GM21515 (cell line): ENCODE measurements at regions not wholly inside any gene's neighbourhood (a gene's known extent, or its start where the extent isn't known, plus 50 kb on each side); places are given as distances from the start of the nearest gene placed in this dataset.
A peak's percentile ranks its signal among the peaks of the same experiment; 100 is the strongest.

ENCODE experiments used
- ATAC-seq: cut with Tn5 transposase; IDR thresholded peaks from one replicate; pipeline ENCODE4 v1.9.1; 2021; ENCODE audit not compliant: unreplicated experiment

DNA sequence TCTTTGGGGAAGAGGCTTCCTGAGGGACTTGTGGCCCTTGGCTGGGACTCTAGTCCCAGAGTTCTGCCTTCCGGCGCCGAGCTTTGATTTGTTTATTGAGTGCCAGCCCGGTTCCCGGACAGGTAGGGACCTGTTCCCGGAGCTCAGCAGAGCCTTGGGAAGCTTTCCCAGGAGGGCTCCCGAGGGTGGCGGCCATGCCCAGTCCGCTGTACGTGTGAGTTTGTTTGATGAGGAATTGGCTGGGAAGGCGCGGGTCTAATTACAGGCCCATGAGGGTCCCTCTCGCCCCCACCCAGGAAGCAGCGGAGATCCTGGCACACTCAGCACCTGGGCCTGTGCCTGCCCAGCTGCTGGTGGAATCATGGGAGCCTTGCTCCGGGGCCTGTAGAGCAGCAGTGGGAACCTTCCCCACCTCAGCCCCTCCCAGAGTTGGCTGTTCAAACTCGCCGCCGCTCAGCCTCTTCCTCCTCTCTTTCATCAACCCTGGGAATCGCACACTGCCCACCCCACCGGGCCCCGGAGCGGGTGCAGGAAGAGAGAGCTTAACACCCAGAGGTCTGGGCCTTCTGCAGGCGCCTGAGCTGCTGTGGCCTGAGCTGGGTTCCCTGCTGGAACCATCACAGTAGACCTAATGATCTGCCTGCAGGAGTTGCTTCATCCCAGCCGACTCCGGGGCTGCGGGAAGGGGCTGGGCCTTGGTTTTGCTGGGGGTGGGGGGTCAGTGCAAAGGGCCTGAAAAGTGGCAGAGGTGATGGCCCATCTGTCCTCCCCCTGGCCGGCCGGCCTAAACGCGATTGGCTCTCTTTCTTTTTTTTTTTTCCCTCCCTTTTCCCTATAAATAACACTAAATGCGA is 313.7 kb downstream of the SEC14L1 start:
- no peak for ATAC-seq

DNA sequence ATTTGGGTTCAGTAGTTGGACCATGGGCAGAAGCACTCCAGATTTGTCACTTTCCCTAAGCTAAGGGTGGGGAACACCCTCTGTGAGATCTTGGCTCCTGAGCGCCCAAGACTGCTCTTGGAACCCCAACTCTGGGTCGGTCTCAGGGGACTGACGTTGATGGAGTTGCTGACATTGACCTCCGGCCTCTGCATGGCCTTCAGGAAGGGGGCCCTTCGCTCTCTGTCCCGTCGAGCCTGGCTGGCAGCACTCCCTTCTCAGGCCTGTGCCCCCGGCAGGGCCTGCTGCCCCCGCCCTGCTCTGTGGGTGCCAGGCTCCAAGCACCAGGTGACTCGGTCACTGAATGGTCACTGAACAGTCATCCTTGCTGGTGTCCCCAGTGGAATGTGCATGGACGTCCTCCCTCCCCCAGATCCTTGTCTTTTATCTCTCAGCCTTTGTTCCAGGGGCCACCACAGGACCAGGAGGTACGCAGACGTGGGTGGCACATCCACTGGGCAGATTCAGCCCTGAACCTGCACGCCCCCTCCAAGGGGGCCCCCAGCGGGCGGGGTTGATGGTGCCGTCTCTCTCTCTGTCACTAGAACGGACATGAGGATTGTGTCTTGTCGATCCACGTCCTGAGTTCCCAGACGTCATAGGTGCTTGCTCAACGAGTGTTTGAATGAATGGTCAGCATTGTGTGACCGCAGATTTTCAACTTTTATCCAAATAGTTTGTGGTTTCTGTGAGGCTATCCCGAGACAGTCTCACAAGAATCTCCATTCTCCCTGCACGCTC is 314.5 kb downstream of the SEC14L1 start:
- ATAC-seq: no peak

DNA sequence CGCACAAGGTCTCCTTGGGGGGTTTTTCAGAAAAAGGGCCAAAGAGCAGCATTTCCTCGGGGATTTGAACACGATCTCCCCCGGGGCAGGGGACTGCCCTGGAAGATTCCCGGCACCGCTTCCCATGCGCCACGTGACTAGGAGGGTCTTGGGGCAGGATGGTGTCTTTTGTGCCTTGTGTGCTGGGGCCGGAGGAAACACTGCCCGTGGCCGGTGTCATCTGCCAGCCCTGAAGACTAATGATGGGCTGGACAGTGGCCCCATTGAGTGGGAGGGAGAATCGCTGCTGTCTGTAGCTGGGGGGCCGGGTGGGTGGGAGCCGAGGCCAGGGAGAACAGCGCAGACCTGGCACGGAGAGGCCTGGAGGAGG is 315.1 kb downstream of the SEC14L1 start:
- ATAC-seq: no peak

DNA sequence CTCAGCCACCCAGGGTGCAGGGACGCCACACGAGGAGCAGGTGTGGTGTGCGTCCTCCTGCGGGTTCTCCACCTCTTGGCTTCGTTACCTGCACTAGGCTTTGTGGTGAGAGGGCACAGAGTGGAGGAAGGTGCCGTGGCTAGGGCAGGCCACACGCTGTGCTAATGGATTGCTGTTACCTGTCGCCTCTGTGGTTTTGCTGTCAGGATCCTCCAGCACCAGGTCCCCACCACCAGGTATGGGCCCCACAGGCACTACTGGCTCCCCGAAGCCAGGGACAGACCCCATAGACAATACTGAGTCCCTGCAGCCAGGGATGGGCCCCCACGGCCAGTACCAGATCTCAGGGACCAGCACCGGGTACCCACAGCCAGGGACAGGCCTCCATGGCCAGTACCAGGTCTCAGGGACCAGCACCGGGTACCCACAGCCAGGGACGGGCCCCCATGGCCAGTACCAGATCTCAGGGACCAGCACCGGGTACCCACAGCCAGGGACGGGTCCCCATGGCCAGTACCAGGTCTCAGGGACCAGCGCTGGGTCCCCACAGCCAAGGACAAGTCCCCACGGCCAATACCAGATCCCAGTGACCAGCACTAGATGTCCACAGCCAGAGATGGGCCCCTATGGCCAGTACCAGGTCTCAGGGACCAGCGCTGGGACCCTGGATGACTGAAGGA is 315.6 kb downstream of the SEC14L1 start:
- no peak for ATAC-seq

DNA sequence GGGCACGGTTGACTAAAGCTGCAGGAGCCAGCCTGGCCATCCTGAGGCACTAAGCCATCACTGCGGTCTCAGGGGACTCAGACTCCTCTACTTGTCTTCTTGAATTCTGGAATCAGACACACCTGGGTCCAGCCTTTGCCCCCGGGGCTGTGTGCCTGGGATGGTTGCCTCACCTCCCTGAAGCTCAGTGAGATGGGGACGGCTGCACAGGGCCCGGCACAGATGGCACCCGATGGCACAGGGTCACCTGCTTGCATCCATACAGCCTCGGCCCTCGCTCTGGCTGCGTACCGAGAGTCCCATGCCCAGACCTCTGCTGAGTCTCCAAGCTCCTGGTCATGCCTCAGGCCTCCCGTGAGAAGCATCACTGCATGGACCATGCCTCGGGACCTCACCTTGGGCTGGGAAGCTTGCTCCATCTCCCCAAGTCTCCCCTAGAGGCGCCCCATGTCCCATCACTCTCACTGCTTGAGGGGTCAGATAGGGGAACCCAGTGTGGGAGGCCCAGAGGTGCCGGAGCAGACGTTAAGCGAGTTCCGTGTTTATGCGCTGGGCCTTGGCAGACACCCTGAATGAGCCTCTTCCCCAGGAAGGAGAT is 316.3 kb downstream of the SEC14L1 start:
- no peak for ATAC-seq

DNA sequence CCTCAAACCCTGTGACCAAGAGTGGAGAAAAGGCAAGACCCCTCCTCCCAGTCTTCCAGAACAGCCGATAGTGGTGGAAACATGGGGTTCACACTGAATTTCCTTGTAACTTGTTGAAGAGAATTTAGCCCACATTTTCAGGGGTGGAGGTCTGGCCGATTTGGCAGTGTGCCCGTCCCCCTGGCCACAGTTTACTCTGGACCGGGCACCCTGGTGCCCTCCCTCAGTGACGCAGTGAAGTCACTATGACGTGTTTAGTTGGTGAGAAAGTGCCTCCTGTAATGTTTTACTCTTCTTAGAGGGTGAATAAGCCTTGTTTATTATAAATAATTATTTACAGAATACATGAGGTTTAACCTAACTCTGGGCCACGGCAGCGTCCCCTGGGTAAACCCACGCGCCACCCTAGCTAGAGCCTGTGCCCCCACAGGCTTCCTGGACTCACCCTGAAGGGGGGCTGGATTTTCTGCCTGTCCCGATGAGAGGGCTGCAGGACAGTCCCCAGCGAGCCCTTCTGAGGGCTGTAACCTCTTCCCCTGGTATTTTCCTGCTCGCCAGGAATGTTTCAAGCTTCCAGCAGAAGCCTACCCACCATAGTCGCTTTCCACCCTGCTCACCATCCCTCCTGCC is 316.9 kb downstream of the SEC14L1 start:
- ATAC-seq: no peak

DNA sequence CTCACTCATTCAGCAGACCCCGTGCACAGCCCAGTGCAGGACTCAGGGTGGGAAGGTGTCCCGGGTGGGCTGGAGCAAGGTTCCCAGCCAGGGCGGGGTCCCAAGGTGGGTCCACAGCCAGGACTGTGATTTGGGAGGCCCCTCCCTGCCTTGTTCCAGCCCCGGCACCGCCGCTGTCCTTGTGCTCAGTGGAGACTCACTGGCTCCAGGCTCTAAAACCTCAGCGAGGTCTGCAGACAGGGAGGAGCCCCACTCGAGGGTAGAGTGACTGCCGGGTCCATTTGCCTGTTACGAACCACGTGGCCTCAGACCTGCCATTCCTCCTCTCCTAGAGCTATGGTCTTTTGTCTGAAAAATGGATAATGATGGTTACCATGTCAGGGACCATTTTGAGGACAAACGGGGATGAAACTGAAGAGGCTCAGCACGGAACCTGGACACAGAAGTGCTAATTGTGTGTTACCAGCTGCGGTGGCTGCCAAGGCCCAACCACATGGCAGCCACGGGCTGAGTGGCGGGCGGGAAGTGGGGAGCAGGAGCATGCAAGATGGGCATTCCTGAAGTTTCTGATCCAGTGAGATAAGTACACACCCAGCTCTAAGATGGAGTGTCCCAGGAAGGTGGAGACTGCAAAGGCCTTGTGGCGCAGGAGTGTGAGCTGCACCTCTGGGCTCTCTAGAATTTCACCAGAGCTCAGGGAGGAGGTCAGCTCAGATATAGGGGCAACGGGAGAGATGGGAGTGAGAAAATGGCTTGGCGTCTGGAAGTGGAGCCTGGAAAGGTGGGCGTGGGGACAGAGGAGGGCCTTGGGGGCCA is 317.6 kb downstream of the SEC14L1 start:
- no peak for ATAC-seq

DNA sequence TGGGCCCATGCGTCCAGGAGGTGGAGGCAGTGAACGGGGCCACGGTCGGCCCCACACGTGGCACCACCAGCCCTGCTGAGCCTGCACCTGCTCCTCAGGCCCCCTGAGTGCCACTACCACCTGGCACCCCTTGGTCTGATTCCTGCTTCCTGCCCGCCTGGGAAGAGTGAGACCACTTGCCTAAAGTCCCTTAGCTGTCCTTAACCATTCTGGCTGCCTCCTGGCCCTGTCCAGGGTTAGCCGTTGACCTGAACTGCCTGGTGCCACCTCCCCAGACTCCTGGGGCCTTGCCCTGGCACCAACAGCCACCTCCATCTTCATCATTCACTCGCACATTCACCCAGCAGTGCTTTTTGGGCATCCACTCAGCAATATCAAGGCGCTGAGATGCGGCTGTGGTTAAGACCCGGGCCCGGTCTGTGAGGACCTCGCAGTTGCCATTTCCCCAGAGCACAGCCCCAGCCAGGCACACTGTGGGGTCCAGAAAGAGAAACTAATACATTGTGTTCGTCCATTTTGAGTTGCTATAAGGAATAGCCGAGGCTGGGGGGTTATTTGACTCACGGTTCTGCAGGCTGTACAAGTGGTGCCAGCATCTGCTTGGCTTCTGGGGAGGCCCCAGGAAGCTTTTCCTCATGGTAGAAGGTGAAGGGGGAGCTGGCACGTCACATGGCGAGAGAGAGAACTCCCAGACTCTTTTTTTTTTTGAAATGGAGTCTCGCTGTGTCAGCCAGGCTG is 318.4 kb downstream of the SEC14L1 start:
- ATAC-seq: no peak

DNA sequence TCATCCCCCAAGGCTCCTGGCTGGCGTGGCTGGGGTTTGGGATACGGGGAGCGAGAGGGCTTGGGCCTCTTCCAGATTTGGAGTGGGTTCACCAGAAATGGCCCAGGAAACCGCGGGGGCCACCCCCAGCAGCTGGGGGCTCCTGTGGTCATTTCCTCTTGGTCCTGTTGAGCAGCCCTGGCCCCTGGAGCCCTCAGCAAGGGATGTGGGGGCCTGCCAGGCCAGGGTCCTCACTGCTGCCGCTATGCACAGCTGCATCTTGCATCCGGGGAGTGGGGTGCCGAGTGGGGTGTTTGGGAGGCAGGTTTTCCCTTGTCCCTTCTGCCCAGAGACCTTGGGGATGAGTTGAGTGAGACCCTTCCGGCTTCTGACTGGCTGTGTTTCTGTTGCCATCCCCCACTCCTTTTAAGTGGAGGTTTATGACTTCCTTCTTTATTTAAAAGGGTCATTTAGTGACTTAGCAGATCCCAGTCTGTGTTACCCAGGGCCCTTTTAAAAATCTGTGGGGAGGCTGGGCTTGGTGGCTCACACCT is 319.8 kb downstream of the SEC14L1 start:
- ATAC-seq: no peak

DNA sequence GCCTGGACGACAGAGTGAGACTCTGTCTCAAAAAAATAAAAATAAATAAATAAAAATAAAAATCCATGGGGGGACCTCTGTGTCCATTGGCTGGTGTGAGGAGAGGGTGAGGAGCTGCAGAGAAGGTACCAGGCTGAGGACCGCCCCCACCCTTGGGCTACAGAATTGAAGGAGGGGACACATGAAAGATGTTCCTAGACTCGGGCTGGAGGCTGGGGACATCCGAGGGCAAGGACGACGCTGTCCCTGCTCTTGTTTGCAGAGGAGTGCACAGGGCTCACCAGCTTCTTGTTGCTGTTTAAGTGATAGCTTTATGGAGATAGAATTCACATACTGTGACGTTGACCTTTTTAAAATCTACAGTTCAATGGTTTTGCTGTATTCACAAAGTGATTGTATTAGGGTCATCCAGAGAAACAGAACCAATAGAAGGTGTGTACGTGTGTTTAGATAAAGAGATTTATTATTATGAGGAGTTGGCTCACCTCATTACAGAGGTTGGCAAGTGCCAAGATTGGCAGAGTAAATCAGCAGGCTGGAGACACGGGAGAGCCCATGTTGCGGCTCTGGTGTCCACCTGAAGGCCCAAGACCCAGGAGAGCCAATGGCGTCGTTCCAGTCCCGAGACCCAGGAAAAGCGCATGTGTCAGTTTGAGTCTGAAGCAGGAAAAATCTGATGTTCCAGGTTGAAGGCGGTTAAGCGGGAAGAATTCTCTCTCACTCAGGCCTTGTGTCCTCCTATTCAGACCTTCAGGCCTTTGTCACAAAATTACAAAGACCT is 320.7 kb downstream of the SEC14L1 start:
- ATAC-seq: no peak

DNA sequence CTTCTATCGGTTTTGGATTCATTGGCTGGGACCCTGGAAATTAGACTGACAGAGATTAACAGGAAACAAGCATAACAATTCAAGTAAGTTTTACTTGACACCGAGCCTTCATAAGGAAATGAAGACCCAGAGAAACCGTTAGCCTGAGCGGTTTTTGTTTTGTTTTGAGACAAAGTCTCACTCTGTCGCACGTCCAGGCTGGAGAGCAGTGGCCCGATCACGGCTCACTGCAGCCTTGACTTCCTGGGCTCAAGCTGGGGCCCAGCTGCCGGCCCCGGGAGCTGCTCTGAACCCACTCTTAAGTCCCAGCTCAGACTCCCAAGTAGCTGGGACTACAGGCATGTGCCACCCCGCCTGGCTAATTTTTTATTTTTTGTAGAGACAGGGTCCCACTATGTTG is 321.3 kb downstream of the SEC14L1 start:
- no peak for ATAC-seq

DNA sequence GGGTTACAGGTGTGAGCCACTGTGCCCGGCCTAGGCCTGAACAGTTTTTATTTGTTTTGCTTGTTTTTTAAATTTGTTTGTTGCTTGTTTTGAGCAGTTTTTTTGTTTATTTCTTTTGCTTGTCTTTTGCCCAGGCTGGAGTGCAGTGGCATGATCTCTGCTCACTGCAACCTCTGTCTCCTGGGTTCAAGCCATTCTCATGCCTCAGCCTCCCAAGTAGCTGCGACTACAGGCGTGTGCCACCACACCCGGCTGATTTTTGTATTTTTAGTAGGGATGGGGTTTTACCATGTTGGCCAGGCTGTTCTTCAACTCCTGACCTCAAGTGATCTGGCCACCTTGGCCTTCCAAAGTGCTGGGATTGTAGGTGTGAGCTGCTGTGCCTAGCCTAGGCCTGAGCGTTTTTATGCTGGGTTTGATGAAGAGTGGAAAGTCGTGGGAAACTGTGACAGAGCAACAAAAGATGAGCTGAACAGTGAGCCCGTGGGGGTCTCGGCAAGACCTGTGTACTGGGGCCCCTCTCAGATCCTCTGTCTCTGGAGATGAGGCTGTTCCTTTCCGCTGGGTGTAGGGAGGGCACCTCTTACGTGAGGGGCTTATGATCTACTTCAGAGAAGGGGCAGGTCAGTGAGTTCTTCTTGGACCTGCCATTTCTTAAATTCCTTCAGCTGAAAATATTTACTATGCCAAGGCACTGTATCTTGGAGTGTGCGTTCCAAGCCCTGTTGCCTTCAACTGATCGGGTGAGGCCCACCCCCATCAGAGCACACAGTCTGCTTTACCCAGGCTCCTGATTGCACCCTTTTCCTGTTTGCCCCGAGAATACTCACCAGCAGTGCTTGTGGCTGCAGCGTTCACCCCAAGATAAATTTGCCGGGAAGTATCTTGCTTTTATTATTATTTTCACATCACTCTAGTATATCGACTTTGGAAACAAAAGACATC is 322.1 kb downstream of the SEC14L1 start:
- ATAC-seq: no peak

DNA sequence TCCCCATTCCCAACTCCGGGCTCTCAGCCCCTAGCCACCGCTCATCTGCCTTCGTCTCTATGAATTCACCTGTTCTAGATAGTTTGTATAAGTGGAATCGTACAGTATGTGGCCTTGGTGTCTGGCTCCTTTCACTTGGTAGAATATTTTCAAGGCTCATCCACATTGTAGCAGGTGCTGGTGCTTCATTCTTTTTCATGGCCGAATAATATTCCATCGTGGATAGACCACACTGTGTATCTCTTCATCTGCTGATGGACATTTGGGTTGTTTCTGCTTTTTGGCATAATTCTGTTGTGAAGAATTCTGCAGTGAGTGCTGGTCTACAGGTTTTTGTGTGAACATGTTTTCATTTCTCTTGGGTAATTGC is 324.2 kb downstream of the SEC14L1 start:
- ATAC-seq: no peak

DNA sequence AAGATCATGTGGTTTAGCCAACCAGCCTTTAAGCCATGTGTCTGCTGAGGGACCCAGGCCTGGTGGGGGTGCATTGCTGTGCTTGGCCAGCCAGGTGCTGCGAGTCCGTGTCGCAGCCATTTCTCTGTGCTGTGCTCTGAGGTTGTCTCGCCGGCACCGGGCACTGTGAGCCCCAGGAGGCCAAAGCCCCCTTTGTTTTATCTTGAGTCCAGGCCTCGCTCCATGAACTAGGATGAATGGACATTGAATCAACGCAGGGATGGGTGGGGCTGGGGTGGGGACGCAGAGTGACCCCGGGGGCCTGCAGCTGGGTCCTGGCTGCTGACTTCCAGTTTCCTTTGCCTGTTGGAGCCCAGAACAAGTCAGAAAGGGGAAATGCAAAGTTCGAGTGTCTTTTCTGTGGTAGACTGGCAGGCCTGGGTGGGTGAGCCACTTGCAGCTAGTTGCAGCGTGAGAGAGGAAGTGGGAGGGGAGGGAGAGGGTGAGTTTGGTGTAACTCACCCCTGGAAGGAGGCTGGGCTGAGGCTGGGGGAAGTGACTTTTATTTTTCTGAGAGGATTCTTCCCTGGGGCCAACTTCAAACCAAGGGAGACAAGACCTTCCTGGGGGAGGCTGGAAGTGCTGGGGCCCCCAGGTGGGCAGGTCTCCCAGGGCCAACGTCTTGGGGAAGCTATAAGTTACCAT is 324.7 kb downstream of the SEC14L1 start:
- ATAC-seq: peak; percentile 39

DNA sequence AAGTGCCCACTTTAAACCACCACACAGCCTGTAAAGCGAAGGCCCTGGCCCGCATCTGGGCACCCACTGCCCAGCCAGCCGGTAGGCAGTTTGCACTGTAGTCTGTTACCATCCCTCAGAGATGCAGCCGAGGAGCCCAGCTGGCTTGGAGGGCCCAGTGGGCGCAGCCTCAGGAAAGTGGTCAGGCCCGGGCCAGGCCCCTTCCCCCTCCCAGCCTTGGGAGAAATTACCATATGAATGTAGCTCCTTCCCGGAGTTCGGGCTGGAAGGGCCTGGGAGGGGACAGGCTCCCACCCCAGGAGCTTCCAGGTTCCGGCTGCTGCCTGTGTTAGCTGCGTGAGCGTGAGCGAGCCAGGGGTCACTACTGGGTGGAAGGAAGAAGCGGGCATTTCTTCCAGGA is 325.4 kb downstream of the SEC14L1 start:
- ATAC-seq: no peak

DNA sequence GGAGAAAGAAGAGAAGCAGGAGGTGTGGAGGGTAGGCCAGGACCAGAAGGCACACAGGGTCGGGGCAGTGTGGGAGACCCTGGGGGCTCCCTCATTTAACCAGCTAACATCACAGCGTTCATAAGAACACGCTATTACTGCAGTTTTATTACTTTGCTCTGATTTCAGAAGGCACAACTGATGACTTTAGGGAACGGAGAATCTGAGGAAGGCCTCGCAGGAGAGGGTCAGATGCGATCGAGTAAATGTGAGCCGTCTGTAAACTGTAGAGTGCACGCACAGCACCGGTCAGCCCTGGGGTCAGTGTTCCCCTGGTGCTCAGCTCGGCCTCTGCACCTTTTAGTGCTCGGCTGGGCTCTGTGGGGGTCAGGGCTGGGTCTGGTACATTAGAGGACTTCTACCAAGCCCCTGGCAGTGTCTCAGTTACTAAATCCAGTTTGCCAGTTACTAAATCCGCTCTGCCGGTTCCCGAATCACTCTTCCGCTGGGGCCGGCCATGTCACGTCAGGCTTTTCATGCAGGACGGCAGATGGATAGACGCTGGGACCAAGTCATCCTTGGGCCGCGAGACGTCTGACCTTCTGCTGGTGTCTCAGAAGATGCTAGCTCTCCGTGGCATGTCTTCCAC is 325.9 kb downstream of the SEC14L1 start:
- ATAC-seq: no peak
